ENCODE measurements at regions not wholly inside any gene's neighbourhood (a gene's known extent, or its start where the extent isn't known, plus 50 kb on each side); places are given as distances from the start of the nearest gene placed in this dataset.
A peak's percentile ranks its signal among the peaks of the same experiment; 100 is the strongest.

DNA sequence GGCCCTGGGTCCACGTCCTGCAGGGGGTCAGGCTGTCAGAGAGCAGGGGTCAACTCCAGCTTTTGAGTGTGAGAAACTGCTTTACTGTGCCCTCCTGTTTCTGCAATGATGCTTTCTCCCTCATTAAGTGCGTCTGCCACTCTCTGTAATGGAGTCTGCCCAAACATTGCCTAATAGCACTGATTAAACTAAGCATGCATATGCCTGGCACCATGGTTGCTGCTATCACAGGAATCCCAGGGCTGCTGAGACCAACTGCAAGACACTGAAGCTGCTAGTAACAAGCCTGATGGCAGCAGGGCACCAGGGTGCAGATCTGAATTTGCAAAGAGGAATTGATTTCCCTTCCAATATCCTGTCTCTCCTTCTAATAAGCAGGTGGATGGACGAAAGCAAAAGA lies 125.3 kb downstream of the SLC24A2 start:
- no peak overlapping the region for H3K4me3 ChIP-seq (ENCODE audit: severe bottlenecking)
- no peaks in the 10 kb centered on the region for H3K36me3 ChIP-seq (ENCODE audit: low read depth)
- H3K27ac ChIP-seq (ENCODE audit: poor library complexity, severe bottlenecking), result no peak overlapping the region
- ATAC-seq (ENCODE audit: low read depth) (no peak), DNase-seq (ENCODE audit: low spot score) (no peak)
- TF ChIP-seq, protein P1, sequence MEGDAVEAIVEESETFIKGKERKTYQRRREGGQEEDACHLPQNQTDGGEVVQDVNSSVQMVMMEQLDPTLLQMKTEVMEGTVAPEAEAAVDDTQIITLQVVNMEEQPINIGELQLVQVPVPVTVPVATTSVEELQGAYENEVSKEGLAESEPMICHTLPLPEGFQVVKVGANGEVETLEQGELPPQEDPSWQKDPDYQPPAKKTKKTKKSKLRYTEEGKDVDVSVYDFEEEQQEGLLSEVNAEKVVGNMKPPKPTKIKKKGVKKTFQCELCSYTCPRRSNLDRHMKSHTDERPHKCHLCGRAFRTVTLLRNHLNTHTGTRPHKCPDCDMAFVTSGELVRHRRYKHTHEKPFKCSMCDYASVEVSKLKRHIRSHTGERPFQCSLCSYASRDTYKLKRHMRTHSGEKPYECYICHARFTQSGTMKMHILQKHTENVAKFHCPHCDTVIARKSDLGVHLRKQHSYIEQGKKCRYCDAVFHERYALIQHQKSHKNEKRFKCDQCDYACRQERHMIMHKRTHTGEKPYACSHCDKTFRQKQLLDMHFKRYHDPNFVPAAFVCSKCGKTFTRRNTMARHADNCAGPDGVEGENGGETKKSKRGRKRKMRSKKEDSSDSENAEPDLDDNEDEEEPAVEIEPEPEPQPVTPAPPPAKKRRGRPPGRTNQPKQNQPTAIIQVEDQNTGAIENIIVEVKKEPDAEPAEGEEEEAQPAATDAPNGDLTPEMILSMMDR (IDR thresholded peaks at IDR 0.05; ENCODE audit: poor library complexity, severe bottlenecking), result no peak
- H3K9me3 ChIP-seq (ENCODE audit: severe bottlenecking), result no peaks in the 10 kb centered on the region
- peaks cover 4% of the 10 kb centered on the region for H3K27me3 ChIP-seq (ENCODE audit: insufficient read depth, poor library complexity, severe bottlenecking)
- no peaks in the 10 kb centered on the region for H3K4me1 ChIP-seq (ENCODE audit: insufficient read depth, poor library complexity, severe bottlenecking)

DNA sequence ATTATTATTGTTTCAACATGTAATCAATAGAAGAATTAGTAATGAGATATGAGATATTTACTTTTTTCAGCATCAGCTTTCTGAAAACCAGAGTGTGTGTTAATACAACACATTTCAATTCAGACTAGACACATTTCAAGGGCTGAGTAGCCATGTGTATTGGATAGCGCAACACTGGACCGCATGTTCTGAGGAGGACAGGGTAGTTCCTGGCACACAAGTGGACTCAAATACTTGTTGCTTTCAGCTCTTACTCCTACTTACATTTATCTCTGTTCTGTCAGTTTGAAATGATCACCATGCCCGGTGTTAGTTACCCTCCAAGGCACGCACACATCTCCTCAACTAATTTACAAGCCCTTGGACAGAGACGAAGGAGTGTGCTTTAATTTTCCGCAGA lies 126.6 kb downstream of the SLC24A2 start:
- no peak for DNase-seq (ENCODE audit: low spot score)
- Histone ChIP-seq H3K4me3 (ENCODE audit: severe bottlenecking) (no peak overlapping the region), H3K27ac (ENCODE audit: poor library complexity, severe bottlenecking) (no peak overlapping the region), H3K36me3 (ENCODE audit: low read depth) (no peaks in the 10 kb centered on the region), H3K9me3 (ENCODE audit: severe bottlenecking) (no peaks in the 10 kb centered on the region), H3K27me3 (ENCODE audit: insufficient read depth, poor library complexity, severe bottlenecking) (peaks cover 4% of the 10 kb centered on the region), H3K4me1 (ENCODE audit: insufficient read depth, poor library complexity, severe bottlenecking) (no peaks in the 10 kb centered on the region)
- ATAC-seq (ENCODE audit: low read depth), result no peak
- TF ChIP-seq, protein P1 (IDR thresholded peaks at IDR 0.05; ENCODE audit: poor library complexity, severe bottlenecking), result no peak

- ATAC-seq (ENCODE audit: low read depth) (peak; percentile 80), DNase-seq (ENCODE audit: low spot score) (no peak)
- Histone ChIP-seq H3K27ac (ENCODE audit: poor library complexity, severe bottlenecking) (no peak overlapping the region), H3K4me1 (ENCODE audit: insufficient read depth, poor library complexity, severe bottlenecking) (no peaks in the 10 kb centered on the region), H3K27me3 (ENCODE audit: insufficient read depth, poor library complexity, severe bottlenecking) (peaks cover 4% of the 10 kb centered on the region), H3K36me3 (ENCODE audit: low read depth) (no peaks in the 10 kb centered on the region), H3K9me3 (ENCODE audit: severe bottlenecking) (no peaks in the 10 kb centered on the region), H3K4me3 (ENCODE audit: severe bottlenecking) (no peak overlapping the region)
- TF ChIP-seq, protein P1 (IDR thresholded peaks at IDR 0.05; ENCODE audit: poor library complexity, severe bottlenecking), result no peak
These were observed 128.8 kb downstream of the SLC24A2 start for GRCh38 chr9:19660019-19660418.

DNA sequence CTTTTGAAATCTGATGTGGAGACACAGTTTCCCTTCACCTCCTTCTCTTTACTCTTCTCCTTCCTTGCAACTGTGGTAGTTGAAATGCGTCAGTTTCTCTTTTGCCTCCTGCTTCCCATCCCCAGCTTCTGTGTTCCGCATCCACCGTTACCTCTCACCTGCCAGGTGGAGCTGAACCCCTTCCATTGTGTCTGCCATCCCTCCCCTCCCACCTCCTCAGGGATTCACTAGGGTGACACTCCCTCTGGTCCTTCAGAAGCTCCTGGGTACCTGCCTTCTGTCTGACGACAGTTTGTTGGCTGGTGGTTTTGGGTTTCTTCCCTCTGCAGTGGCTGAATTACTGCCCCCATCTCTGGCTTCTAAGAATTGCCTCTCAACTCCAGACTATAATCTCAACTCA lies 132.1 kb downstream of the SLC24A2 start:
- H3K27me3 ChIP-seq (ENCODE audit: insufficient read depth, poor library complexity, severe bottlenecking), result no peaks in the 10 kb centered on the region
- no peak for DNase-seq (ENCODE audit: low spot score)
- no peak for ATAC-seq (ENCODE audit: low read depth)
- no peaks in the 10 kb centered on the region for H3K36me3 ChIP-seq (ENCODE audit: low read depth)
- no peak overlapping the region for H3K27ac ChIP-seq (ENCODE audit: poor library complexity, severe bottlenecking)
- H3K9me3 ChIP-seq (ENCODE audit: severe bottlenecking), result no peaks in the 10 kb centered on the region
- H3K4me3 ChIP-seq (ENCODE audit: severe bottlenecking), result no peak overlapping the region
- TF ChIP-seq, protein P1 (IDR thresholded peaks at IDR 0.05; ENCODE audit: poor library complexity, severe bottlenecking), result no peak
- H3K4me1 ChIP-seq (ENCODE audit: insufficient read depth, poor library complexity, severe bottlenecking), result no peaks in the 10 kb centered on the region

DNA sequence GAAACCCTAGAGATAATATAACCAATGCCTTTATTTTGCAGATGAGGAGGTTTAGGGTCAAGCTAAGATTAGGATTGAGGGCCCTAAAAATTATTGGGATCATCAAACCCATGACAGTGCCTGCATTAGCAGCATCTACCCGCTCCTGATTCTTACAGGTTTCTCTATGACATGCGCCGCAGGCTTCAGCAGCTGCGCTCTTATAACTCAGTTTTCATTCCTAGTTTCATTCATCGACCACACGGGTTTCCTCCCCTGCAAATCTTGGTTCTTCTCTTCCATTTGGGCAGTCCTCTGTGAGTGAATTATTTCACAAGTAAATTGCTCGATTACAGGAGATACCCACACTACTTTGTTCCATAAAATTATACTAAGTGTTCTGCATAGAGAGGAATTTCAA lies 137.2 kb downstream of the SLC24A2 start:
- Histone ChIP-seq H3K4me1 (ENCODE audit: insufficient read depth, poor library complexity, severe bottlenecking) (no peaks in the 10 kb centered on the region), H3K27me3 (ENCODE audit: insufficient read depth, poor library complexity, severe bottlenecking) (peaks cover 3% of the 10 kb centered on the region), H3K36me3 (ENCODE audit: low read depth) (no peaks in the 10 kb centered on the region), H3K4me3 (ENCODE audit: severe bottlenecking) (no peak overlapping the region), H3K9me3 (ENCODE audit: severe bottlenecking) (no peaks in the 10 kb centered on the region), H3K27ac (ENCODE audit: poor library complexity, severe bottlenecking) (no peak overlapping the region)
- ATAC-seq (ENCODE audit: low read depth) (no peak), DNase-seq (ENCODE audit: low spot score) (no peak)
- TF ChIP-seq, protein P1 (IDR thresholded peaks at IDR 0.05; ENCODE audit: poor library complexity, severe bottlenecking), result no peak
